Fibroblast of the aortic adventitia (primary cell): ENCODE measurements at regions not wholly inside any gene's neighbourhood (a gene's known extent, or its start where the extent isn't known, plus 50 kb on each side); places are given as distances from the start of the nearest gene placed in this dataset.

Source experiments
- DNase-seq: peaks from one replicate; pipeline ENCODE4 v3.0.0-alpha.2; 2010; ENCODE audit warnings: low read depth
- H3K4me3 ChIP-seq: 2 replicates; pipeline ENCODE4 v1.5.1; 2011; ENCODE audit warnings: low read depth, mild to moderate bottlenecking, control low read depth, low read length, moderate library complexity
- CTCF ChIP-seq: IDR thresholded peaks from 2 replicates; pipeline ENCODE4 v1.5.1; 2011; ENCODE audit warnings: mild to moderate bottlenecking, low read length, control low read depth, inconsistent platforms; ENCODE audit not compliant: insufficient read depth

- TF ChIP-seq CTCF = no peak
- DNase-seq = no peak
- H3K4me3 ChIP-seq = no peak overlapping the region
Measured at GRCh38 chr6:68473433-68474210, 161.5 kb upstream of the ADGRB3 start.

- no peak for DNase-seq
- TF ChIP-seq CTCF = no peak
- no peak overlapping the region for H3K4me3 ChIP-seq
Measured at GRCh38 chr6:68468244-68468884, 166.7 kb upstream of the ADGRB3 start.

- H3K4me3 ChIP-seq = no peak overlapping the region
- TF ChIP-seq CTCF = no peak
- no peak for DNase-seq
Measured at GRCh38 chr6:68458447-68458846, 176.6 kb upstream of the ADGRB3 start.

- DNase-seq = no peak
- no peak overlapping the region for H3K4me3 ChIP-seq
- TF ChIP-seq CTCF = no peak
Measured at GRCh38 chr6:68447112-68447511, 188.0 kb upstream of the ADGRB3 start.

- H3K4me3 ChIP-seq = no peak overlapping the region
Measured at GRCh38 chr6:68445926-68446325, 189.2 kb upstream of the ADGRB3 start.

GRCh38 chr6:68443704-68444103, 191.4 kb upstream of the ADGRB3 start:
- TF ChIP-seq CTCF = peak; percentile 39
- H3K4me3 ChIP-seq = no peak overlapping the region
- no peak for DNase-seq

More at GRCh38 chr6:68445926-68446325, 189.2 kb upstream of the ADGRB3 start:
- no peak for DNase-seq
- TF ChIP-seq CTCF = no peak

GRCh38 chr6:68427630-68428029, 207.5 kb upstream of the ADGRB3 start:
- DNase-seq = no peak
- no peak for TF ChIP-seq CTCF
- no peak overlapping the region for H3K4me3 ChIP-seq
